NCI-H82 (cell line): ENCODE measurements at regions not wholly inside any gene's neighbourhood (a gene's known extent, or its start where the extent isn't known, plus 50 kb on each side); places are given as distances from the start of the nearest gene placed in this dataset.

Source experiments
- DNase-seq: peaks from one replicate; lab custom pipeline; 2025; lab: John Stamatoyannopoulos, UW

- DNase-seq: no peak
Observed at GRCh38 chr6:25012657-25013056, 76.9 kb upstream of the RIPOR2 start.

GRCh38 chr6:25013246-25013645 is 77.5 kb upstream of the RIPOR2 start:
- peak; percentile 25 for DNase-seq

- DNase-seq: no peak
Observed at GRCh38 chr6:25014369-25014768, 78.6 kb upstream of the RIPOR2 start.

- DNase-seq: no peak
Observed at GRCh38 chr6:25014791-25015560, 79.2 kb upstream of the RIPOR2 start.

GRCh38 chr6:25016014-25016720 is 80.4 kb upstream of the RIPOR2 start:
- no peak for DNase-seq

GRCh38 chr6:25017486-25017885 is 81.7 kb upstream of the RIPOR2 start:
- no peak for DNase-seq

GRCh38 chr6:25017932-25018567 is 82.3 kb upstream of the RIPOR2 start:
- DNase-seq: peak; percentile 66

GRCh38 chr6:25018568-25018954 is 82.8 kb upstream of the RIPOR2 start:
- no peak for DNase-seq

- no peak for DNase-seq
Observed at GRCh38 chr6:25022140-25022553, 86.4 kb upstream of the RIPOR2 start.

- no peak for DNase-seq
Observed at GRCh38 chr6:25023781-25024180, 88.0 kb upstream of the RIPOR2 start.

- DNase-seq: no peak
Observed at GRCh38 chr6:25024821-25025220, 89.1 kb upstream of the RIPOR2 start.

GRCh38 chr6:25025248-25025918 is 89.6 kb upstream of the RIPOR2 start:
- no peak for DNase-seq

- DNase-seq: no peak
Observed at GRCh38 chr6:25025919-25026301, 90.2 kb upstream of the RIPOR2 start.

- no peak for DNase-seq
Observed at GRCh38 chr6:25026723-25027122, 91.0 kb upstream of the RIPOR2 start.

- no peak for DNase-seq
Observed at GRCh38 chr6:25027221-25027916, 91.6 kb upstream of the RIPOR2 start.

- DNase-seq: no peak
Observed at GRCh38 chr6:25028328-25028727, 92.6 kb upstream of the RIPOR2 start.

GRCh38 chr6:25032934-25033333 is 97.2 kb upstream of the RIPOR2 start:
- no peak for DNase-seq

- no peak for DNase-seq
Observed at GRCh38 chr6:25034431-25034921, 98.7 kb upstream of the RIPOR2 start.

- DNase-seq: no peak
Observed at GRCh38 chr6:25035174-25035511, 99.4 kb upstream of the RIPOR2 start.

- no peak for DNase-seq
Observed at GRCh38 chr6:25035512-25036435, 100.0 kb upstream of the RIPOR2 start.

- no peak for DNase-seq
Observed at GRCh38 chr6:25036461-25036860, 100.7 kb upstream of the RIPOR2 start.
